Medulla oblongata (tissue), 1 donor: ENCODE measurements at regions not wholly inside any gene's neighbourhood (a gene's known extent, or its start where the extent isn't known, plus 50 kb on each side); places are given as distances from the start of the nearest gene placed in this dataset.
A peak's percentile ranks its signal among the peaks of the same experiment; 100 is the strongest.

Experiments used
- DNase-seq: peaks from one replicate; pipeline ENCODE4 v3.0.0-alpha.2; 2015; ENCODE audit errors: extremely low spot score

- no peak for DNase-seq
Measured at GRCh38 chr4:45099471-45099870, 373.1 kb upstream of the GNPDA2 start.

- no peak for DNase-seq
Measured at GRCh38 chr4:45094684-45095083, 368.3 kb upstream of the GNPDA2 start.

GRCh38 chr4:45082101-45082500, 355.7 kb upstream of the GNPDA2 start:
- DNase-seq, result peak; percentile 16

- no peak for DNase-seq
Measured at GRCh38 chr4:45079616-45080015, 353.3 kb upstream of the GNPDA2 start.

GRCh38 chr4:45078201-45078600, 351.8 kb upstream of the GNPDA2 start:
- no peak for DNase-seq

- DNase-seq, result no peak
Measured at GRCh38 chr4:45072981-45073380, 346.6 kb upstream of the GNPDA2 start.

- DNase-seq, result no peak
Measured at GRCh38 chr4:45064741-45065140, 338.4 kb upstream of the GNPDA2 start.

GRCh38 chr4:45063696-45064095, 337.3 kb upstream of the GNPDA2 start:
- no peak for DNase-seq

GRCh38 chr4:45062935-45063545, 336.7 kb upstream of the GNPDA2 start:
- DNase-seq, result no peak

- no peak for DNase-seq
Measured at GRCh38 chr4:45043911-45044310, 317.6 kb upstream of the GNPDA2 start.

GRCh38 chr4:45036677-45037076, 310.3 kb upstream of the GNPDA2 start:
- no peak for DNase-seq

GRCh38 chr4:45033676-45034419, 307.5 kb upstream of the GNPDA2 start:
- DNase-seq, result no peak

- DNase-seq, result no peak
Measured at GRCh38 chr4:45030059-45030458, 303.7 kb upstream of the GNPDA2 start.

GRCh38 chr4:45007508-45007907, 281.2 kb upstream of the GNPDA2 start:
- no peak for DNase-seq

GRCh38 chr4:45006078-45006477, 279.7 kb upstream of the GNPDA2 start:
- DNase-seq, result no peak

GRCh38 chr4:45004847-45005565, 278.6 kb upstream of the GNPDA2 start:
- DNase-seq, result no peak

- no peak for DNase-seq
Measured at GRCh38 chr4:45004326-45004725, 278.0 kb upstream of the GNPDA2 start.

GRCh38 chr4:44996276-44996845, 270.0 kb upstream of the GNPDA2 start:
- no peak for DNase-seq

GRCh38 chr4:44988011-44988410, 261.7 kb upstream of the GNPDA2 start:
- DNase-seq, result no peak

GRCh38 chr4:44985938-44986337, 259.6 kb upstream of the GNPDA2 start:
- DNase-seq, result no peak

GRCh38 chr4:44985152-44985551, 258.8 kb upstream of the GNPDA2 start:
- DNase-seq, result no peak

- no peak for DNase-seq
Measured at GRCh38 chr4:44984083-44984482, 257.7 kb upstream of the GNPDA2 start.

- no peak for DNase-seq
Measured at GRCh38 chr4:44983083-44983482, 256.7 kb upstream of the GNPDA2 start.
